ENCODE measurements at regions not wholly inside any gene's neighbourhood (a gene's known extent, or its start where the extent isn't known, plus 50 kb on each side); places are given as distances from the start of the nearest gene placed in this dataset.

- no peak for TF ChIP-seq POLR2A (IDR thresholded peaks at IDR 0.05)
- TF ChIP-seq, protein P1, sequence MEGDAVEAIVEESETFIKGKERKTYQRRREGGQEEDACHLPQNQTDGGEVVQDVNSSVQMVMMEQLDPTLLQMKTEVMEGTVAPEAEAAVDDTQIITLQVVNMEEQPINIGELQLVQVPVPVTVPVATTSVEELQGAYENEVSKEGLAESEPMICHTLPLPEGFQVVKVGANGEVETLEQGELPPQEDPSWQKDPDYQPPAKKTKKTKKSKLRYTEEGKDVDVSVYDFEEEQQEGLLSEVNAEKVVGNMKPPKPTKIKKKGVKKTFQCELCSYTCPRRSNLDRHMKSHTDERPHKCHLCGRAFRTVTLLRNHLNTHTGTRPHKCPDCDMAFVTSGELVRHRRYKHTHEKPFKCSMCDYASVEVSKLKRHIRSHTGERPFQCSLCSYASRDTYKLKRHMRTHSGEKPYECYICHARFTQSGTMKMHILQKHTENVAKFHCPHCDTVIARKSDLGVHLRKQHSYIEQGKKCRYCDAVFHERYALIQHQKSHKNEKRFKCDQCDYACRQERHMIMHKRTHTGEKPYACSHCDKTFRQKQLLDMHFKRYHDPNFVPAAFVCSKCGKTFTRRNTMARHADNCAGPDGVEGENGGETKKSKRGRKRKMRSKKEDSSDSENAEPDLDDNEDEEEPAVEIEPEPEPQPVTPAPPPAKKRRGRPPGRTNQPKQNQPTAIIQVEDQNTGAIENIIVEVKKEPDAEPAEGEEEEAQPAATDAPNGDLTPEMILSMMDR (IDR thresholded peaks at IDR 0.05), result no peak
- DNase-seq (ENCODE audit: low spot score in 2 of 2), result no peak
- intact Hi-C loops (cut with DNase I; ENCODE audit: low total_unique reads), result no loop called here
- WGBS, 2 donors, result 55 to 60% methylated on average over 3 of the region's 3 CpGs
- H3K4me3 ChIP-seq (ENCODE audit: low read depth, poor library complexity, severe bottlenecking), result no peak overlapping the region
These were observed 172.0 kb upstream of the NRSN1 start for GRCh38 chr6:23953976-23954375.

- intact Hi-C loops (cut with DNase I; ENCODE audit: low total_unique reads), result no loop called here
These were observed 169.0 kb upstream of the NRSN1 start for GRCh38 chr6:23957017-23957416.

GRCh38 chr6:23964865-23965264, 161.2 kb upstream of the NRSN1 start:
- TF ChIP-seq, protein P1 (IDR thresholded peaks at IDR 0.05), result no peak
- TF ChIP-seq POLR2A (IDR thresholded peaks at IDR 0.05), result no peak
- intact Hi-C loops (cut with DNase I; ENCODE audit: low total_unique reads), result no loop called here
- DNase-seq (ENCODE audit: low spot score in 2 of 2), result no peak
- WGBS, 2 donors, result 73 to 77% methylated on average over 5 of the region's 5 CpGs
- no peak overlapping the region for H3K4me3 ChIP-seq (ENCODE audit: low read depth, poor library complexity, severe bottlenecking)

More at GRCh38 chr6:23957017-23957416, 169.0 kb upstream of the NRSN1 start:
- TF ChIP-seq POLR2A (IDR thresholded peaks at IDR 0.05), result no peak
- WGBS, 2 donors, result 69% methylated on average over 3 of the region's 3 CpGs
- H3K4me3 ChIP-seq (ENCODE audit: low read depth, poor library complexity, severe bottlenecking), result no peak overlapping the region
- no peak for DNase-seq (ENCODE audit: low spot score in 2 of 2)

GRCh38 chr6:23969344-23969743, 156.7 kb upstream of the NRSN1 start:
- H3K4me3 ChIP-seq (ENCODE audit: low read depth, poor library complexity, severe bottlenecking), result no peak overlapping the region
- 94 to 95% methylated on average over 1 of the region's 1 CpG for WGBS, 2 donors
- TF ChIP-seq POLR2A (IDR thresholded peaks at IDR 0.05), result no peak
- TF ChIP-seq, protein P1 (IDR thresholded peaks at IDR 0.05), result no peak
- intact Hi-C loops (cut with DNase I; ENCODE audit: low total_unique reads), result no loop called here
- DNase-seq (ENCODE audit: low spot score in 2 of 2), result no peak

DNA sequence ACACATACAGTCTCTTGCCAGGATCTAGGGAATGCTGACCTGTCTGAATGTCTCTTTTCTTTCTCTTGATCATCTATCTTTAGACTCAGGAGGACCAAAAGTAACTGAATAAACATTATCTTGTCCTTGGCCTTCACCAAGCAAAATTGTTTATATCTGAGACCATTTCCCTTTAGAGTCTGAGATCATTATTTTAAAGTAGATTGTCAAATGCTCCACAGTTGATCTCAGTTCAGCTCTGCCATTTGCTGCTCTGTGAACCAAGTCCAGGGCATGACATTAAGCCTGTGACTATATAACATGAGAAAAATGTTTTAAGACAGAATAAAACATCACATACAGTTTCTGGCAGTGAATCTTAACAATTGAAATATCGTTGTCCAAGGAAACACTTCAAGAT, 148.3 kb upstream of the NRSN1 start:
- DNase-seq (ENCODE audit: low spot score in 2 of 2), result no peak
- WGBS, 2 donors, result 74 to 100% methylated on average over 1 of the region's 1 CpG
- intact Hi-C loops (cut with DNase I; ENCODE audit: low total_unique reads), result no loop called here
- no peak overlapping the region for H3K4me3 ChIP-seq (ENCODE audit: low read depth, poor library complexity, severe bottlenecking)
- TF ChIP-seq, protein P1 (IDR thresholded peaks at IDR 0.05), result no peak
- no peak for TF ChIP-seq POLR2A (IDR thresholded peaks at IDR 0.05)

DNA sequence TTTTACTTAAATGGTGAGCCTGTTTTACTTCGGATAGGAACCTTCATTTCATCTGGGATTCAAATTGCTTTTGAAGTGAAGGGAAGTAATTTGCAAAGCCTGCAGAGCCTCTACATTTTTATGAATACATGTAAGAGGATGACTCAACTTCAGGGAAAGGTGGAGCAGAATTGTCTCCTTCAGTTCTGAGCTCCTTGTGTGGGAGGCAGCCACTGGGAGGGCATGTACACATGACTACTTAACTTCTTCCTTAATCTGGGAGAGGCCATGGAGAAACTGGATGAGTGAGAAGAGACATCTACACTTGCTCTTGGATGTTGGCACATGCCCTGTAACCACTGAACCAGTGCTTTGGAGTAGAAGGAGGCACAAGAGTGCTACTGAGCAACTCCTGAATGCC, 145.1 kb upstream of the NRSN1 start:
- WGBS, 2 donors, result 47 to 54% methylated on average over 1 of the region's 1 CpG
- intact Hi-C loops (cut with DNase I; ENCODE audit: low total_unique reads), result no loop called here

More for the DNA sequence above, 145.1 kb upstream of the NRSN1 start:
- TF ChIP-seq, protein P1 (IDR thresholded peaks at IDR 0.05), result no peak
- no peak overlapping the region for H3K4me3 ChIP-seq (ENCODE audit: low read depth, poor library complexity, severe bottlenecking)
- no peak for DNase-seq (ENCODE audit: low spot score in 2 of 2)
